Fibroblast of villous mesenchyme (primary cell): ENCODE measurements at regions not wholly inside any gene's neighbourhood (a gene's known extent, or its start where the extent isn't known, plus 50 kb on each side); places are given as distances from the start of the nearest gene placed in this dataset.

Experiments used
- DNase-seq: peaks from one replicate; pipeline ENCODE4 v3.0.0-alpha.2; 2010; ENCODE audit warnings: low read depth
- H3K4me3 ChIP-seq: 2 replicates; pipeline ENCODE4 v1.5.1; 2011; ENCODE audit warnings: low read depth, mild to moderate bottlenecking, low read length
- TF ChIP-seq, protein P1 (sequence below): IDR thresholded peaks from 2 replicates; pipeline ENCODE4 v1.5.1; 2012; ENCODE audit warnings: low read depth, mild to moderate bottlenecking, low read length; ENCODE audit not compliant: insufficient read depth

DNA sequence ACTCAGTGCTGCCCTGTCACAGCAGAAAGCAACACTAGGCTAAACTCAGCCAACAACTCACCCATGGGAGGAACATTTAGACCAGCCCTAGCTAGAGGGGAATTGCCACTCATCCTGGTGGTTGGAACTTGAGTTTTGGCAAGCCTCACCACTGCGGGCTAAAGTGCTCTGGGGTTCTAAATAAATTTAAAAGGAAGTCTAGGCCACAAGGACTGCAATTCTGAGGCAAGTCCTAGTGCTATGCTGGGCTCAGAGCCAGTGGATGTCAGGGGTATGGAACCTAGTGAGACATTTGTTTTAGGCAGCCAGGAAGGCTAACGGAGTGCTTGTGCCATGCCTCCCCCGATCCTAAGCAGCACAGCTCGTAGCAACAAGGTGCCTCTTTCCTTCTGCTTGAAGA, 78.0 kb downstream of the RGS13 start:
- DNase-seq, result no peak
- TF ChIP-seq, protein P1, sequence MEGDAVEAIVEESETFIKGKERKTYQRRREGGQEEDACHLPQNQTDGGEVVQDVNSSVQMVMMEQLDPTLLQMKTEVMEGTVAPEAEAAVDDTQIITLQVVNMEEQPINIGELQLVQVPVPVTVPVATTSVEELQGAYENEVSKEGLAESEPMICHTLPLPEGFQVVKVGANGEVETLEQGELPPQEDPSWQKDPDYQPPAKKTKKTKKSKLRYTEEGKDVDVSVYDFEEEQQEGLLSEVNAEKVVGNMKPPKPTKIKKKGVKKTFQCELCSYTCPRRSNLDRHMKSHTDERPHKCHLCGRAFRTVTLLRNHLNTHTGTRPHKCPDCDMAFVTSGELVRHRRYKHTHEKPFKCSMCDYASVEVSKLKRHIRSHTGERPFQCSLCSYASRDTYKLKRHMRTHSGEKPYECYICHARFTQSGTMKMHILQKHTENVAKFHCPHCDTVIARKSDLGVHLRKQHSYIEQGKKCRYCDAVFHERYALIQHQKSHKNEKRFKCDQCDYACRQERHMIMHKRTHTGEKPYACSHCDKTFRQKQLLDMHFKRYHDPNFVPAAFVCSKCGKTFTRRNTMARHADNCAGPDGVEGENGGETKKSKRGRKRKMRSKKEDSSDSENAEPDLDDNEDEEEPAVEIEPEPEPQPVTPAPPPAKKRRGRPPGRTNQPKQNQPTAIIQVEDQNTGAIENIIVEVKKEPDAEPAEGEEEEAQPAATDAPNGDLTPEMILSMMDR, result no peak
- no peak overlapping the region for H3K4me3 ChIP-seq

DNA sequence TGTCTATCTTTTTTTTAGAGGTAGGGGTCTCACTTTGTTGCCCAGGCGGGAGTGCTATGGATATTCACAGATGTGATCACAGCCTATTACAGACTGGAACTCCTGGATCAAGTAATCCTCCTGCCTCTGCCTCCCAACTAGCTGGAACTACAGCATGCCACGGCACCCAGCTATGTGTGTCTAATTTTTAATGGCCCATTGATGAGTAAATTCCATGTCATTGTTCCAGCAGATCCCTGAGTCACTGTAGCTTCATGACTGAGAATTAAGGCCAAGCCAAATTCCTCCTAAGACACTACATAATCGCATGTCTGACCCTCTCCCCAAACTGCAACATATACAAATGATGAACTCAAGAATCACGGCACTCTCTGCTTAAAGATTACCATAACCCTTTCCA, 84.2 kb upstream of the RGS2 start:
- no peak for DNase-seq
- H3K4me3 ChIP-seq, result no peak overlapping the region
- TF ChIP-seq, protein P1, result no peak

DNA sequence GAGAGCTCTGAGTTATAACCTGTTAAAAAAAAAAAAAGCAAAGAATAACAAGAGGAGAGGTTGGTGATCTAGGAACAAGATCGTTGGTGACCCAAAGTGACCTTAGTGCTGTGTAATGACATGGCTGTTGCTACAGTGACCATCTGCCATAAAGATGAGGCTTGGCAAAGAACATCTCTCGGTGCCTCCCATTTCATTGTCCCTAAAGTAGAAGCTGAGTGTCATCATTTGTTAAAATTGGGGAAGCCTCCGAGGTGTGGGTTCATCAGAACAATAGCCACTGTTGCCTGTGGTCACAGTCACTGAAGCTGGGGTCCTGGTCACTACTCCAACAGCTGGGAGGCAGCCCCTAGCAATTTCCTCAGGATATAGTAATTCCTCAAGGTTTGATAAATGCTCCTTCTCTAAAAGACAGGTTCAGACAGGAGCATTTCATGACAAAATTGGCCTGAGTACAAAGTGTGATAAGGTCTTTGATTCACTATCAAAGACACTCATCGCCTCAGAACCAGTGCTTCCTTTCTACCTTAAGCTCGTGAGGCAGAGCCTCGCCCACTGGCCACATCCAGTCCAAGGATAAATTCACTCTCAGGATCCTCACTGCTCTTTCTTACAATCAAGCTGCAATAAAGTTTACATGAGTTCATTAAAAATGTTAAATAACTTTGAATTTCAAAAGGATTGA, 81.9 kb upstream of the RGS2 start:
- TF ChIP-seq, protein P1, result no peak
- DNase-seq, result no peak

DNA sequence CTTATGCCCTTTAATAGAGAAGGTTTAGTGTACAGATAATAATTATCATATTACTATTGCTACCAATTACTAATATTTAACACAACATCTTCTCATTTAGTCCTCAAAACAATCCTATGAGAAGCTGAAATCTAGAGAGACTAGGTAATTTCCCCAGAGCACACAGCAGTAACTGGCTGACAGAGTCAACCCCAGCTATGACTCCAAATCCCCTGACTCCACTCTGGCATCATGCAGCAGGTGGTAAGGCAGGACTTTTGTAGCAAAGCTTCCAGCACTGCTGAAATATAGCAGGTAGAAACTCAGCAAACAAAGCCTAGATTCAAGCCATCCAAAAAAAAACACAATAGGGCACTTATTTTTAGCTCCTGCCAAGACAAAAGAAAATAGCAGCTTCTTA, 79.3 kb upstream of the RGS2 start:
- DNase-seq, result no peak
- TF ChIP-seq, protein P1, result no peak

More for the DNA sequence above, 81.9 kb upstream of the RGS2 start:
- no peak overlapping the region for H3K4me3 ChIP-seq

DNA sequence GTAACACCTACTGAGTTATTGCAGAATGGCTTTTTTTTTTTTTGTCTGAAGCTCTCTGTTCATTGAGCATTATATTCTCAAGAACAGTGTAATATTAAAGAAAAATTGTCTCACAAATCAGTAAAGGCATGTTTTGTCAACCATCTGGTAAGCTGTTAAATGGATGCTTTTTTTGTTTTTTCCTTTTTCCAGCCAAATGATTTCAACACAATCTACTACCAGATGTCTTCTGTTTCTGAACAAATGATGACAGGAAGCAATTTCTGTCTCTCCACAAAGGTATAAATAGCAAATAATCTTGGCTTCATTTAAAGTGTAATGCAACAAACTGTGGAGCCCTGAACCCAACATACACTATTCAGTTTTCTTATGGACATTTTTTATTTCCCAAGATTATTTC, 78.6 kb upstream of the RGS2 start:
- no peak overlapping the region for H3K4me3 ChIP-seq
- peak; percentile 75 for DNase-seq
- TF ChIP-seq, protein P1, result no peak

More for the DNA sequence above, 79.3 kb upstream of the RGS2 start:
- H3K4me3 ChIP-seq, result no peak overlapping the region

DNA sequence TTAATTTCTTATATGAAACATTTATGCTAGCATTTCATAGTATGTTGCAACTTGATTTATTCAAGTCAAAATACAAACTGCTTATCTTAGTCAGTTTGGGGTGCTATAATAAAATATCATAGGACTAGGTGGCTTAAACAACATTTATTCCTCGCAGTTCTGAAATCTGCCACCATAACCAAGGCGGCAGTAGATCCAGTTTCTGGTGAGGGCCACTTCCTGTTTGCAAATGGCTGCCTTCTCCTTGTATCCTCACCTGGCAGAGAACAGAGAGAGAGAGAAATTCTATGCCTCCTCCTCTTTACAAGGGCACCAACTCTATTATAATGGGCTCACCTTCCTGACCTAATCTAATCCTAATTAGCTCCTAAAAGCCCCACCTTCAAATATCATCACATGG, 76.1 kb upstream of the RGS2 start:
- no peak for DNase-seq
- TF ChIP-seq, protein P1, result no peak
- no peak overlapping the region for H3K4me3 ChIP-seq
